GM23338 (cell line): ENCODE measurements at regions not wholly inside any gene's neighbourhood (a gene's known extent, or its start where the extent isn't known, plus 50 kb on each side); places are given as distances from the start of the nearest gene placed in this dataset.

Experiments
- CTCF ChIP-seq, 2 experiments: fragments of 200-600 bp in 1 of 2; sonication (generic) in 1 of 2; conservative IDR thresholded peaks; 2 replicates each; pipeline versions ENCODE4 v1.5.1 to v1.6.1; 2016 to 2017; ENCODE audit warnings: antibody characterized with exemption in 2 of 2, low read depth in 2 of 2, mild to moderate bottlenecking in 2 of 2, moderate library complexity in 1 of 2
- ETS1 ChIP-seq: IDR thresholded peaks from 2 replicates; pipeline ENCODE4 v1.6.1; 2016; ENCODE audit warnings: antibody characterized with exemption
- EZH2phosphoT487 ChIP-seq: fragments of 200-600 bp; sonication (generic); IDR thresholded peaks from one replicate; pipeline ENCODE4 v1.8.1; 2018; ENCODE audit warnings: antibody characterized with exemption; ENCODE audit not compliant: unreplicated experiment
- JUNB ChIP-seq: IDR thresholded peaks from one replicate; pipeline ENCODE4 v1.6.1; 2016; ENCODE audit warnings: antibody characterized with exemption; ENCODE audit not compliant: unreplicated experiment
- NANOG ChIP-seq: IDR thresholded peaks from 2 replicates; pipeline ENCODE4 v1.6.1; 2016; ENCODE audit warnings: antibody characterized with exemption, borderline replicate concordance
- ZNF462 ChIP-seq: fragments of 250-450 bp; sonication (Bioruptor Pico); IDR thresholded peaks from 2 replicates; pipeline ENCODE4 v1.5.0; 2020; ENCODE audit warnings: mild to moderate bottlenecking, moderate library complexity

- TF ChIP-seq ZNF462 (CRISPR knock-in tag) (no peak), CTCF (conservative IDR thresholded peaks at IDR 0.05; ENCODE audit: low read depth in 2 of 2) (no peak), JUNB (no peak), NANOG (no peak), EZH2phosphoT487 (no peak), ETS1 (no peak)
These were observed 287.4 kb downstream of the C7orf25 start (continued) for GRCh38 chr7:42624471-42624870.
